Fibroblast of lung (primary cell): ENCODE measurements at regions not wholly inside any gene's neighbourhood (a gene's known extent, or its start where the extent isn't known, plus 50 kb on each side); places are given as distances from the start of the nearest gene placed in this dataset.

Experiments
- DNase-seq, 2 donors: peaks; one replicate each; pipeline versions ENCODE4 v3.0.0 to v3.0.0-alpha.2; 2010; ENCODE audit warnings: low read depth in 2 of 2
- H2AFZ ChIP-seq: 2 replicates; pipeline ENCODE4 v1.5.1; 2012; ENCODE audit warnings: low read length, control low read depth, inconsistent platforms
- H3K27ac ChIP-seq: 2 replicates; pipeline ENCODE4 v1.5.1; 2011; ENCODE audit warnings: low read length, control low read depth; ENCODE audit not compliant: insufficient read depth
- H3K27me3 ChIP-seq: 2 replicates; pipeline ENCODE4 v1.5.1; 2011; ENCODE audit warnings: mild to moderate bottlenecking, low read length; ENCODE audit not compliant: control insufficient read depth, insufficient read depth
- H3K36me3 ChIP-seq: 2 replicates; pipeline ENCODE4 v1.5.1; 2011; ENCODE audit warnings: low read length; ENCODE audit not compliant: control insufficient read depth, insufficient read depth
- H3K4me1 ChIP-seq: 2 replicates; pipeline ENCODE4 v1.5.1; 2011; ENCODE audit warnings: low read length; ENCODE audit not compliant: control insufficient read depth, insufficient read depth; ENCODE audit errors: extremely low read depth
- H3K4me2 ChIP-seq: 2 replicates; pipeline ENCODE4 v1.5.1; 2011; ENCODE audit warnings: low read length, control low read depth; ENCODE audit not compliant: insufficient read depth; ENCODE audit errors: extremely low read depth
- H3K4me3 ChIP-seq, 4 experiments: fragments of 200-600 bp in 1 of 4; sonication (generic) in 1 of 4; replicated peaks in 1 of 4; 2 replicates each; pipeline ENCODE4 v1.5.1; 2011 to 2016; ENCODE audit warnings: low read length in 4 of 4, low read depth in 3 of 4, mild to moderate bottlenecking in 3 of 4, control low read depth in 2 of 4, inconsistent platforms in 1 of 4, mixed read lengths in 1 of 4; ENCODE audit not compliant: insufficient read depth in 1 of 4; ENCODE audit errors: control extremely low read depth in 1 of 4
- H3K79me2 ChIP-seq: 2 replicates; pipeline ENCODE4 v1.5.1; 2012; ENCODE audit warnings: mild to moderate bottlenecking, low read length, inconsistent platforms; ENCODE audit not compliant: control insufficient read depth, insufficient read depth
- H3K9ac ChIP-seq: 2 replicates; pipeline ENCODE4 v1.5.1; 2011; ENCODE audit warnings: mild to moderate bottlenecking, low read length, control low read depth; ENCODE audit not compliant: insufficient read depth
- H3K9me3 ChIP-seq: 2 replicates; pipeline ENCODE4 v1.5.1; 2012; ENCODE audit warnings: low read depth, low read length; ENCODE audit not compliant: control insufficient read depth, insufficient read depth
- H4K20me1 ChIP-seq: 2 replicates; pipeline ENCODE4 v1.5.1; 2011; ENCODE audit warnings: low read length; ENCODE audit not compliant: control insufficient read depth, insufficient read depth; ENCODE audit errors: extremely low read depth
- CTCF ChIP-seq, 2 donors: IDR thresholded peaks in 1 of 2; conservative IDR thresholded peaks in 1 of 2; 1 replicate in 1 of 2; 2 replicates in 1 of 2; pipeline ENCODE4 v1.5.1; 2011 to 2012; ENCODE audit warnings: low read length in 2 of 2, control low read depth in 1 of 2, inconsistent platforms in 1 of 2, low read depth in 1 of 2, mild to moderate bottlenecking in 1 of 2
- EZH2 ChIP-seq: IDR thresholded peaks from 2 replicates; pipeline ENCODE4 v1.5.1; 2012; ENCODE audit warnings: low read length, control low read depth, mild to moderate bottlenecking; ENCODE audit errors: missing control alignments

- H3K79me2 ChIP-seq, result no peaks in the 10 kb centered on the region
- DNase-seq, result no peak
- no peaks in the 10 kb centered on the region for H3K27me3 ChIP-seq
- H3K36me3 ChIP-seq, result no peaks in the 10 kb centered on the region
- H3K4me3 ChIP-seq, result no peak overlapping the region
- no peak overlapping the region for H2AFZ ChIP-seq
- no peak overlapping the region for H3K9ac ChIP-seq
- no peaks in the 10 kb centered on the region for H3K9me3 ChIP-seq
- no peak overlapping the region for H3K27ac ChIP-seq
- H4K20me1 ChIP-seq, result no peaks in the 10 kb centered on the region
- no peaks in the 10 kb centered on the region for H3K4me1 ChIP-seq
- no peak overlapping the region for H3K4me2 ChIP-seq
- TF ChIP-seq EZH2 (no peak), CTCF (conservative IDR thresholded peaks at IDR 0.05 in 1 of 2, IDR thresholded peaks at IDR 0.05 in 1 of 2; ENCODE audit: low read depth in 1 of 2, low read length in 2 of 2) (no peak)
These were observed 805.4 kb downstream of the VRK1 start for GRCh38 chr14:97602438-97603117.

GRCh38 chr14:97603201-97603600, 806.0 kb downstream of the VRK1 start:
- no peaks in the 10 kb centered on the region for H3K9me3 ChIP-seq
- no peak overlapping the region for H3K4me2 ChIP-seq
- no peak overlapping the region for H3K27ac ChIP-seq
- H3K9ac ChIP-seq, result no peak overlapping the region
- no peaks in the 10 kb centered on the region for H3K4me1 ChIP-seq
- no peaks in the 10 kb centered on the region for H3K79me2 ChIP-seq
- TF ChIP-seq EZH2 (no peak), CTCF (conservative IDR thresholded peaks at IDR 0.05 in 1 of 2, IDR thresholded peaks at IDR 0.05 in 1 of 2; ENCODE audit: low read depth in 1 of 2, low read length in 2 of 2) (no peak)
- no peaks in the 10 kb centered on the region for H4K20me1 ChIP-seq
- no peak overlapping the region for H2AFZ ChIP-seq
- DNase-seq, result no peak
- no peak overlapping the region for H3K4me3 ChIP-seq
- no peaks in the 10 kb centered on the region for H3K36me3 ChIP-seq
- no peaks in the 10 kb centered on the region for H3K27me3 ChIP-seq

- H4K20me1 ChIP-seq, result no peaks in the 10 kb centered on the region
- H3K9ac ChIP-seq, result no peak overlapping the region
- H3K27ac ChIP-seq, result no peak overlapping the region
- H3K4me3 ChIP-seq, result no peak overlapping the region
- H3K27me3 ChIP-seq, result no peaks in the 10 kb centered on the region
- no peaks in the 10 kb centered on the region for H3K9me3 ChIP-seq
- no peaks in the 10 kb centered on the region for H3K4me1 ChIP-seq
- H3K4me2 ChIP-seq, result no peak overlapping the region
- H2AFZ ChIP-seq, result no peak overlapping the region
- no peaks in the 10 kb centered on the region for H3K79me2 ChIP-seq
- H3K36me3 ChIP-seq, result no peaks in the 10 kb centered on the region
- TF ChIP-seq CTCF (conservative IDR thresholded peaks at IDR 0.05 in 1 of 2, IDR thresholded peaks at IDR 0.05 in 1 of 2; ENCODE audit: low read depth in 1 of 2, low read length in 2 of 2), result no peak
- no peak for TF ChIP-seq EZH2
- DNase-seq, result no peak
These were observed 807.5 kb downstream of the VRK1 start for GRCh38 chr14:97604731-97605130.
